Uterus (tissue), 2 donors: ENCODE measurements at regions not wholly inside any gene's neighbourhood (a gene's known extent, or its start where the extent isn't known, plus 50 kb on each side); places are given as distances from the start of the nearest gene placed in this dataset.

Experiments used
- CTCF ChIP-seq, 4 experiments: fragments of 200-600 bp in 2 of 4; fragments of 450-650 bp in 2 of 4; sonication (generic) in 2 of 4; IDR thresholded peaks; one replicate each; pipeline ENCODE4 v1.5.1; 2016 to 2019; ENCODE audit warnings: antibody characterized with exemption in 4 of 4, mild to moderate bottlenecking in 2 of 4, moderate library complexity in 1 of 4
- POLR2A ChIP-seq, 2 donors: fragments of 450-650 bp; IDR thresholded peaks; one replicate each; pipeline ENCODE4 v1.6.1; 2016; ENCODE audit warnings: antibody characterized with exemption in 2 of 2, mild to moderate bottlenecking in 1 of 2, moderate library complexity in 1 of 2

- TF ChIP-seq CTCF (IDR thresholded peaks at IDR 0.05) = no peak
- TF ChIP-seq POLR2A (IDR thresholded peaks at IDR 0.05) = no peak
Measured at GRCh38 chr1:79760531-79760930, 754.0 kb upstream of the ADGRL4 start.
